IgD-negative memory B cell (primary cell): ENCODE measurements at regions not wholly inside any gene's neighbourhood (a gene's known extent, or its start where the extent isn't known, plus 50 kb on each side); places are given as distances from the start of the nearest gene placed in this dataset.

Experiments used
- H3K27ac Mint-ChIP-seq, 3 donors: one replicate each; pipeline ENCODE4 v1.8.0; 2020 to 2022; ENCODE audit warnings: mild to moderate bottlenecking in 3 of 3, mixed read lengths in 3 of 3, moderate library complexity in 1 of 3
- H3K27me3 Mint-ChIP-seq: one replicate; pipeline ENCODE4 v1.8.0; 2021; ENCODE audit warnings: mixed read lengths
- H3K36me3 Mint-ChIP-seq: one replicate; pipeline ENCODE4 v1.8.0; 2020; ENCODE audit warnings: mild to moderate bottlenecking, mixed read lengths
- H3K4me1 Mint-ChIP-seq, 3 donors: one replicate each; pipeline ENCODE4 v1.8.0; 2020 to 2022; ENCODE audit warnings: mixed read lengths in 3 of 3, mild to moderate bottlenecking in 1 of 3
- H3K4me3 Mint-ChIP-seq, 4 donors: one replicate each; pipeline ENCODE4 v1.8.0; 2020 to 2022; ENCODE audit warnings: mild to moderate bottlenecking in 4 of 4, mixed read lengths in 4 of 4, moderate library complexity in 3 of 4
- H3K9me3 Mint-ChIP-seq, 3 donors: one replicate each; pipeline ENCODE4 v1.8.0; 2020 to 2021; ENCODE audit warnings: mixed read lengths in 3 of 3, mild to moderate bottlenecking in 1 of 3

- peaks cover 4% of the 10 kb centered on the region for H3K36me3 Mint-ChIP-seq
- peaks cover 3 to 17% (median 12%) of the 10 kb centered on the region in 3 donors for H3K4me1 Mint-ChIP-seq
- H3K9me3 Mint-ChIP-seq: peaks cover 0 to 1% (median 0%) of the 10 kb centered on the region in 3 donors
- no peaks in the 10 kb centered on the region for H3K27me3 Mint-ChIP-seq
- H3K4me3 Mint-ChIP-seq: no peak overlapping the region
- no peak overlapping the region for H3K27ac Mint-ChIP-seq
These were observed 160.7 kb upstream of the MEF2C start for GRCh38 chr5:89043676-89044075.

DNA sequence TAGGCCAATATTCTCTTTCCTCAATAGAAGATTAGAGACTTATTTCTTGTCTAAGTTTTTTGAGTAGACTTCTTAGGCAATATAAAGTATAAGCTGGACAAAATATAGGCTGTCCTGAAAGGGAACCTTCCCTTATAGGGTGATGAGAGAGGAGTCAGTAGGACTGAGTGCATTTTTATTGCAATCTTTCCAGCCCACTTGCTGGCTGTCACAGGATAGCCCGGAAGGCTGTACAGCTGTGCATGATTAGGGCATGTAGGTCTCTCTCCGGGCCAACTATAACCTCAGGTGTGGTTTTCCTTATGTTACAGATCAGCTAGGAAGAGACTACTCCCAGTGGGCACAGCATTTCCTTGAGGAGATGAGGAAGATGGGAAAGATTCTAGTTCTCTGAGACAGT is 159.8 kb upstream of the MEF2C start:
- Mint-ChIP-seq H3K27me3 (no peaks in the 10 kb centered on the region), H3K27ac (peak overlapping the region in 1 of 3 donors; percentile 75), H3K9me3 (peaks cover 0 to 1% (median 0%) of the 10 kb centered on the region in 3 donors), H3K4me3 (no peak overlapping the region), H3K36me3 (peaks cover 6% of the 10 kb centered on the region), H3K4me1 (peaks cover 3 to 17% (median 12%) of the 10 kb centered on the region in 3 donors)

DNA sequence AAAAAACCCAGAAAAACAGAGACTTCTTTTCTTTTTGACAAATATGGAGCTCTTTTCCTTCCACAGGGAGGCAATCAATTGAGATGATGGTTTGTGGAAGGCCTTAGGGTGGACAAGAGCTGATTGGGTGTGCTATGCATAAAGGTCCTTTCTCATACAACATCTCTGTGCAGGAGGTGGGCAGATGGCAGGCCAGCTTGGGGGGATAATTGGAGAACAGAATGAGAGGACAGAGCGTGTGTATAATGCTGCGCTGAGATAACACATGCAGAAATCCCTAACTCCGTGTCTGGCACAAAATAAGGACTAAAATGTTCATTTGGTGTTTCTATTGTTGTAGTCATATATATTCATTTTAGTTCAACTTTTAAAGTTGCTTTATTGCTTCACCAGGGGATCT is 159.0 kb upstream of the MEF2C start:
- H3K27ac Mint-ChIP-seq: peak overlapping the region in 1 of 3 donors; percentile 20
- peaks cover 3 to 17% (median 12%) of the 10 kb centered on the region in 3 donors for H3K4me1 Mint-ChIP-seq
- H3K9me3 Mint-ChIP-seq: peaks cover 0 to 1% (median 0%) of the 10 kb centered on the region in 3 donors
- no peaks in the 10 kb centered on the region for H3K27me3 Mint-ChIP-seq
- peaks cover 6% of the 10 kb centered on the region for H3K36me3 Mint-ChIP-seq
- no peak overlapping the region for H3K4me3 Mint-ChIP-seq

DNA sequence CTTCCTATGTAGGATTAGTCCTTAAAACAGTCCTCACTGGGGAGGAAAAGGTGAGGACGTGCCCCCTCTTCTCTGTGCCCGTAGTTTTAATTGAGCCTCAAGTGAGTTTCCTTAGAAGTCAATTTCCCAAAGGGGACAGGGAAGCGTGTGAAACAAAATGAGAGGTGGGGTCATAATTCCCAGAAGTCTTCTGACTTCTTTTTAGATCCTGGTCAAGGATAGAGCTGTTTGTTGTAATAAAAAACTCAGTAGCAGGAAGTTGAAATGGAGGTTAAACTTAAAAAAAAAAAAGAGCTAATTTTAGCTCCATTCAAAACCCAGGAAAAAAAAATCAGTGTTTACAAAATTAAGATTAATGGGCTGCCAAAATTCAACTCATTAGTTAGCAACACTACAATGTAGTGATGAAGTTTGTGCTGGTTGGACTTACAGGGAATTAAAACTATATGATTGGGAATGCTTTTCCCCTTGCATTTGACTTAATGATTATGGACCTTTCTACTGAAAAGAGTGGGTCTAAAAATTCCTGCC is 158.3 kb upstream of the MEF2C start:
- H3K4me3 Mint-ChIP-seq: no peak overlapping the region
- peaks cover 3 to 17% (median 12%) of the 10 kb centered on the region in 3 donors for H3K4me1 Mint-ChIP-seq
- H3K9me3 Mint-ChIP-seq: peaks cover 0 to 1% (median 0%) of the 10 kb centered on the region in 3 donors
- no peak overlapping the region for H3K27ac Mint-ChIP-seq
- H3K36me3 Mint-ChIP-seq: peaks cover 6% of the 10 kb centered on the region
- H3K27me3 Mint-ChIP-seq: no peaks in the 10 kb centered on the region

GRCh38 chr5:89036704-89037489 is 153.9 kb upstream of the MEF2C start:
- H3K36me3 Mint-ChIP-seq: peaks cover 6% of the 10 kb centered on the region
- peaks cover 1 to 9% (median 8%) of the 10 kb centered on the region in 3 donors for H3K4me1 Mint-ChIP-seq
- peaks cover 0 to 1% (median 0%) of the 10 kb centered on the region in 3 donors for H3K9me3 Mint-ChIP-seq
- no peaks in the 10 kb centered on the region for H3K27me3 Mint-ChIP-seq
- no peak overlapping the region for H3K27ac Mint-ChIP-seq
- H3K4me3 Mint-ChIP-seq: no peak overlapping the region

- H3K9me3 Mint-ChIP-seq: peaks cover 0 to 1% (median 0%) of the 10 kb centered on the region in 3 donors
- peaks cover under 1 to 4% (median 1%) of the 10 kb centered on the region in 3 donors for H3K4me1 Mint-ChIP-seq
- H3K27ac Mint-ChIP-seq: no peak overlapping the region
- H3K36me3 Mint-ChIP-seq: peaks cover 6% of the 10 kb centered on the region
- no peaks in the 10 kb centered on the region for H3K27me3 Mint-ChIP-seq
- H3K4me3 Mint-ChIP-seq: no peak overlapping the region
These were observed 153.2 kb upstream of the MEF2C start for GRCh38 chr5:89036166-89036565.

DNA sequence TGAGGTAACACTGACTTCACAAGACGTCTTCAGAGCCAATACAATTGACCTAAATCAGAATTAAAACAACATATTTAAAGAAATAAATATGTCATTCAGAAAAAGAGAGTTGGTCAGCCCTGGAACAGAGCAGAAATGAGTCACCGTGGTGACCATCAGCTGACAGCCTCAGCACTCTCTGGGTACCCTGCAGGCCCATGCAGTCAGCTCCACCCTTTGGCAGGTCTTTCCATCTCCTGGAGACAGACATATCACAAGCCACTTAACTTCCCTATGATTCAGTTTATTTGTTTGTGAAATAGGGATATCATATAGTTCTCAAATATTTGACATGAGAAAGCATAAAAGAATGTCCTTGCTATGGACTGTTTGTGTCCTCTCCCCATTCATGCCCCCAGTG is 151.6 kb upstream of the MEF2C start:
- H3K36me3 Mint-ChIP-seq: peaks cover 6% of the 10 kb centered on the region
- no peaks in the 10 kb centered on the region for H3K27me3 Mint-ChIP-seq
- H3K27ac Mint-ChIP-seq: no peak overlapping the region
- H3K4me3 Mint-ChIP-seq: no peak overlapping the region
- peaks cover 0 to 1% (median 0%) of the 10 kb centered on the region in 3 donors for H3K4me1 Mint-ChIP-seq
- peaks cover 0 to 2% (median 0%) of the 10 kb centered on the region in 3 donors for H3K9me3 Mint-ChIP-seq

- H3K36me3 Mint-ChIP-seq: peaks cover 2% of the 10 kb centered on the region
- no peaks in the 10 kb centered on the region for H3K4me1 Mint-ChIP-seq
- H3K9me3 Mint-ChIP-seq: peaks cover 0 to 6% (median 6%) of the 10 kb centered on the region in 3 donors
- no peaks in the 10 kb centered on the region for H3K27me3 Mint-ChIP-seq
- H3K27ac Mint-ChIP-seq: no peak overlapping the region
- H3K4me3 Mint-ChIP-seq: no peak overlapping the region
These were observed 147.8 kb upstream of the MEF2C start for GRCh38 chr5:89030798-89031197.

GRCh38 chr5:89028595-89029285 is 145.8 kb upstream of the MEF2C start:
- Mint-ChIP-seq H3K4me3 (no peak overlapping the region), H3K9me3 (peaks cover 2 to 6% (median 6%) of the 10 kb centered on the region in 3 donors), H3K36me3 (peaks cover 2% of the 10 kb centered on the region), H3K27ac (no peak overlapping the region), H3K4me1 (no peaks in the 10 kb centered on the region), H3K27me3 (no peaks in the 10 kb centered on the region)

- H3K27me3 Mint-ChIP-seq: no peaks in the 10 kb centered on the region
- no peak overlapping the region for H3K4me3 Mint-ChIP-seq
- peaks cover 2 to 6% (median 4%) of the 10 kb centered on the region in 3 donors for H3K9me3 Mint-ChIP-seq
- H3K4me1 Mint-ChIP-seq: no peaks in the 10 kb centered on the region
- no peak overlapping the region for H3K27ac Mint-ChIP-seq
- H3K36me3 Mint-ChIP-seq: peaks cover 6% of the 10 kb centered on the region
These were observed 141.1 kb upstream of the MEF2C start for GRCh38 chr5:89024045-89024444.

GRCh38 chr5:89020926-89021610 is 138.1 kb upstream of the MEF2C start:
- Mint-ChIP-seq H3K27me3 (no peaks in the 10 kb centered on the region), H3K4me3 (no peak overlapping the region), H3K36me3 (peaks cover 5% of the 10 kb centered on the region), H3K9me3 (peaks cover 0 to 2% (median 0%) of the 10 kb centered on the region in 3 donors), H3K4me1 (no peaks in the 10 kb centered on the region), H3K27ac (no peak overlapping the region)

GRCh38 chr5:89016741-89017303 is 133.8 kb upstream of the MEF2C start:
- Mint-ChIP-seq H3K36me3 (peaks cover 5% of the 10 kb centered on the region), H3K4me3 (no peak overlapping the region), H3K4me1 (no peaks in the 10 kb centered on the region), H3K27me3 (no peaks in the 10 kb centered on the region), H3K9me3 (no peaks in the 10 kb centered on the region), H3K27ac (no peak overlapping the region)

DNA sequence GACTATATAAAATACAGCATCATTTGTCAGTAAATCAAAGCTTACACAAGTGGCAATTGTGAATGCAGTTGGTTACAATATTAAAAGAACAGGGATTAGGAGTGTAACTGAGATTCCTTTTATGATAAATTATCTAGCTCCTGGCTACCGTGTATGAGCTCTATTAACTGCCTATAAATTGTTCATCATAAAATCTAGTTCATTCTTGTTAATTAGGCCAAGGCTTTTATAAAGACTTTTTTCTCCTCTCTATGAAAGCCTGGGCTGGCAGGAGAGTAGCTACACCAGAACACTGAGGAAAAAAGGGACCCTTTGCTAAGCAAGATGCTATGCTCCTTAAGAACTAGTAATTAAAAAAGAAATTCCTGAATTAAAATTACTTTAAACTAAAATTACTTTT is 132.4 kb upstream of the MEF2C start:
- peaks cover 2% of the 10 kb centered on the region for H3K36me3 Mint-ChIP-seq
- no peak overlapping the region for H3K27ac Mint-ChIP-seq
- no peaks in the 10 kb centered on the region for H3K9me3 Mint-ChIP-seq
- no peaks in the 10 kb centered on the region for H3K27me3 Mint-ChIP-seq
- no peak overlapping the region for H3K4me3 Mint-ChIP-seq
- no peaks in the 10 kb centered on the region for H3K4me1 Mint-ChIP-seq

DNA sequence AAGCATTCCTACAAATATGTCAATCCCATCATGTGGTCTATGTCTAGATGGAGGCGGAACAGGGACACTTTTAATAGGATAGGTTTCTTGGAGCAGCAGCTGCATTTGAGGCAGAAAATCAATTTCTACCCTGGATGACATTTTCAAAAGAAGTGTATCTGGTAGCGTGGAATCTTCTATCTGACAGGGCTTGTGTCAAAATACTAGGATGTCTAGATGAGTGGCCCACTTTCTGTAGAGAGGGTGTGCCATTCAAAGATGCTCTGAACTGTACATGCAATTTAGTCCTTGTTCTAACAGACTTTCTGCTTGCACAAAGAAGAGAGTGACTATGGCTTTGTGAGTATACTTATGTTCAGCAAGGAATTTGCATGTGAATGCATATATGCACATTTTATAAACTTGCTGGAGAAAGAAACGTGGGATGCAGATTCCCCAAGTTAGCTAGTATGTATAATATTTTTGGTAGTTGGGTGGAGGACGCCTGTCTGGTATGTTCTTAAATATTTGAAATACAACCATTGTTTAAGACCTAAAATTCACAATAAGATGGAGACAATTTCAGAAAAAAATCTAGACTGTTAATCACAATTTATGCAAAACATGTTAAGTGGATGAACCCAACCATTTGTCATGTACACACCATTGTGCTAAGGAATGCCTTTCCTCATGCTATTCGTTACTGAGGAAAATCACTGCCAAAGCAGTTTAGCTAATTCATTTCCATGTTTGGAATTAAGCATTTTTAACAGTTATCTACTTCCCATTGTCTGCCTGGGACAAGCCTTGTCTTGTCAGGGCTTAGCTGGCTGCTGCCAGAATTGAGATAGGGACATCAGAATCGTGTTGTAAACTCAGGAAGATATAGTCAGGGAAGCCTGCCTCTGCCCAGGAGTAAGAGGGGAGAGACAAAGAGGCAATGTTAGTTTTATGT is 129.1 kb upstream of the MEF2C start:
- H3K4me3 Mint-ChIP-seq: no peak overlapping the region
- H3K27ac Mint-ChIP-seq: no peak overlapping the region
- H3K9me3 Mint-ChIP-seq: no peaks in the 10 kb centered on the region
- no peaks in the 10 kb centered on the region for H3K4me1 Mint-ChIP-seq
- no peaks in the 10 kb centered on the region for H3K27me3 Mint-ChIP-seq
- peaks cover 2% of the 10 kb centered on the region for H3K36me3 Mint-ChIP-seq
